IPS-18a (cell line): ENCODE measurements at regions not wholly inside any gene's neighbourhood (a gene's known extent, or its start where the extent isn't known, plus 50 kb on each side); places are given as distances from the start of the nearest gene placed in this dataset.
"Not testable (repeated sequence)": the region's sequence is repeated elsewhere in the genome, so short reads cannot be mapped to it uniquely, and the experiment has no call there.

Experiments
- H3K27ac ChIP-seq: one replicate; pipeline ENCODE4 v1.5.1; 2013; ENCODE audit warnings: low read length
- H3K27me3 ChIP-seq: one replicate; pipeline ENCODE4 v1.6.1; 2013; ENCODE audit warnings: mild to moderate bottlenecking, low read length; ENCODE audit not compliant: control insufficient read depth, insufficient read depth
- H3K36me3 ChIP-seq: one replicate; pipeline ENCODE4 v1.6.1; 2013; ENCODE audit warnings: low read depth, low read length; ENCODE audit not compliant: control insufficient read depth
- H3K4me1 ChIP-seq: one replicate; pipeline ENCODE4 v1.6.1; 2013; ENCODE audit warnings: low read depth, low read length; ENCODE audit not compliant: control insufficient read depth
- H3K4me3 ChIP-seq: one replicate; pipeline ENCODE4 v1.5.1; 2013; ENCODE audit warnings: low read length
- H3K9ac ChIP-seq: one replicate; pipeline ENCODE4 v1.6.1; 2013; ENCODE audit warnings: mild to moderate bottlenecking, low read length, moderate library complexity
- H3K9me3 ChIP-seq: one replicate; pipeline ENCODE4 v1.6.1; 2013; ENCODE audit warnings: low read depth, low read length; ENCODE audit not compliant: control insufficient read depth

DNA sequence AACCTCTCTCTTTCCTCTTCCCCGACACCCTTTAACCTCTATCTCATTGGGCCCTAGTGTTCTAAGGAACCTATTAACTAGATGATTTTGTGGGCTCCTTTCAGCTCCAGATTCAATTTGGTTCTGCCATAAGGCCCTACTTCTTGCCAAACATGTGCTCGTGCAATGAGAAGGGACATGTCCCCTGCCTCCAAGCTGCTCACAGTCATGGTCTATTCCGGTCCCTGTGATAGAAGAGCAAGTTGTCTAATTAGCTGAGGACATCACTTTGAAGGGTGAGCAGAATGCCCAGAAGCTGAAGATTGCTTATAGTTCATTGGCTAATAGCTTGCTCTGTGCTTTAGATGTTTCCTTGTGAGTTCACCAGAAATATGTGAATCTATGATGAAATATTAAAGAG is 76.2 kb downstream of the ZNF648 start:
- Histone ChIP-seq H3K4me3 (no peak overlapping the region), H3K9ac (no peak overlapping the region), H3K36me3 (no peaks in the 10 kb centered on the region), H3K27ac (no peak overlapping the region), H3K9me3 (no peaks in the 10 kb centered on the region), H3K4me1 (peaks cover 11% of the 10 kb centered on the region), H3K27me3 (no peaks in the 10 kb centered on the region)

DNA sequence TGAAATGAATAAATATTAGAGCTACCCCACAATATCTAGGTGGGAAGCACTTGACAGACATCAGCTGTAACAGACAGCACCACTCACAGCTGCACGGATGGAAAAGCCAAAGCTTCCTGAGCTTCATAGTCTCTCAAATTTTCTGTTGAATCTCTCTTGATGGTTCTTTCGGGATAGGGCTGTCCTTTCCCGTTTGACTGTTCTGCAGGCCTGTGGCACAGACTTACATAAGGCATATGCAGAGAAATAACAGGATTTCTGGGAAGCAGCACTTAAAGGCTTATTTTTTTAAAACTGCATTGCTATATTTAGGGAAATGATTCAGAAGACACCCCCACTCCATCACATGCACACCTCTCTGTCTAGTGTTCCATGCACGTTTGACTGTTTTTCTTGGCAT is 77.5 kb downstream of the ZNF648 start:
- Histone ChIP-seq H3K27me3 (no peaks in the 10 kb centered on the region), H3K4me3 (no peak overlapping the region), H3K9me3 (no peaks in the 10 kb centered on the region), H3K4me1 (peaks cover 11% of the 10 kb centered on the region), H3K36me3 (no peaks in the 10 kb centered on the region), H3K9ac (no peak overlapping the region), H3K27ac (no peak overlapping the region)

DNA sequence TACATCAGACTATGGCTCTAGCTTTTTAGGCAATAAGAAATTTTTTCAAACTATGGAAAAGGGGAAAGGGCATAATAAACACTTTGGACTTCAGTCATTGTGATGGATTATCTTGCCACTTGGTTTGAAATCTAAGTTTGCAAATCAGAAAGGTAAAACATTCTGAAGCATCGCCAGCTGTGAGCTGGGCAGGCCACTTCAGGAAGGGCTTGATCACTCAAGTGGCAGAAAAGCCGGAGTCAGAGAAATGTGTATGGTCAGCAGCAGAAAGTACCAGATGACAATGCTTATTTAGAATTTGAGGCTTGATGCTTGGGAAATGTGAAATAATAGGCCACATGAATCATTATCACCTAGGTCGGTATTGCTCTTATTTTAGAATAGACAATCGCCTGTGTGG is 79.7 kb downstream of the ZNF648 start:
- no peak overlapping the region for H3K4me3 ChIP-seq
- H3K9ac ChIP-seq = no peak overlapping the region
- H3K27me3 ChIP-seq = no peaks in the 10 kb centered on the region
- no peaks in the 10 kb centered on the region for H3K36me3 ChIP-seq
- H3K9me3 ChIP-seq = no peaks in the 10 kb centered on the region
- peaks cover 11% of the 10 kb centered on the region for H3K4me1 ChIP-seq
- H3K27ac ChIP-seq = no peak overlapping the region

DNA sequence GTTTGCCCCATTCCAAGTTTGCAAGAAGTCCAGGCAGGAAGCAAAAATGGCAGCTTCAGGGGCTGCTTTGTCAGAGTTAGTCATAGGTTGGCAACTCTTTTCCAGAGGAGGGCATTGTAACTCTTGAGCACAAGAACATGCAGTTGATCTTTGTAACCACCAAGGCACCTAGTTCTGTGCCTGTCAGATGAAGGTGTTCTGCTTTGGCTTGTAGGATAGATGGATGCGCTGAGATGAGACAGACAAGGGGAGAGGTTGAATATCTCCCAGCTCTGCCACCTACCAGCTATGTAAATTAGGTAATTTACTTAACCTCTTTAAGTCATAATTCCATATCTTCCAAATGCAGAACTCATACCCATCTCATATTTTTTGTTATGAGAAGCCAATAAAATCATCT is 89.3 kb downstream of the ZNF648 start:
- no peak overlapping the region for H3K9ac ChIP-seq
- no peaks in the 10 kb centered on the region for H3K36me3 ChIP-seq
- no peaks in the 10 kb centered on the region for H3K9me3 ChIP-seq
- no peak overlapping the region for H3K4me3 ChIP-seq
- H3K27ac ChIP-seq = no peak overlapping the region
- H3K4me1 ChIP-seq = peaks cover 15% of the 10 kb centered on the region
- no peaks in the 10 kb centered on the region for H3K27me3 ChIP-seq

DNA sequence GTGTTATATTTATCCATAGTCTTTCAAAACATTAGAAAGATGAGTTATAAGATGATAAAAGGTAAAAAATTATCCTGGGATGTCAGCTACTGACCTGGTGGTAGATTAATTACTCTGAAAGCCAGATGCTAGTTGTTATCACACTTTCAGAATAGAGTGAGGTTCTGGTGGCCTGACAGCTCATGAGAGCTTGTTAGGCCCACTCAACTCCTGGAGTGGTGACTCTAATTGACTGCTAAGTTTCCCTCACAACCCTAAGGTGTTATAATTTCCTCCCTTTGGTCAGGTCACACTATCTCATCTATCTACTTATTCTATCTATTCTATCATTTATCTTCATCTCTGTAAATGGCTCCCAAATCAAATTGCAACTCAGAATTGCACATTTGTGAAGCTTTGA is 90.1 kb downstream of the ZNF648 start:
- no peaks in the 10 kb centered on the region for H3K9me3 ChIP-seq
- no peak overlapping the region for H3K27ac ChIP-seq
- no peak overlapping the region for H3K9ac ChIP-seq
- no peaks in the 10 kb centered on the region for H3K27me3 ChIP-seq
- H3K4me3 ChIP-seq = no peak overlapping the region
- peaks cover 15% of the 10 kb centered on the region for H3K4me1 ChIP-seq
- no peaks in the 10 kb centered on the region for H3K36me3 ChIP-seq

DNA sequence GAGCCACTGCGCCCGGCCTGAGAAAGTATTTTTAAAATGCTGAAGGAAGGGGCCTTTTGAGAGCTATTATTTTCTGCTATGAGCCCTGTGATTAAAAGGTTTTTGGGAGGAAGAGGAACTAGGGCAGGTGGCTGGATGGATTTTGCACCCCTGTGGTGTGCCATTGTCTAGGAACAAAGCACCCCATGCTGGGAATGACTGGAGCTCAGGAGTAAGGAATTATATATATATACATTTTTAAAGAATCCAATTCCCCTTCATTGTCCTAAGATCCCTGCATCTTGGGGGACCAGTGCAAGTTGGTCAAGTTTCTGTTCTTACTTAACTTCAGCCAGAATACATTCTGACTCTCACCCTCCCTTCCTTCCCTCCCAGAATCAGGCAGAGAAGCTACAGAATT is 91.6 kb downstream of the ZNF648 start:
- no peaks in the 10 kb centered on the region for H3K36me3 ChIP-seq
- H3K27me3 ChIP-seq = no peaks in the 10 kb centered on the region
- H3K27ac ChIP-seq = peak overlapping the region; percentile 87
- no peaks in the 10 kb centered on the region for H3K9me3 ChIP-seq
- H3K4me1 ChIP-seq = peaks cover 15% of the 10 kb centered on the region
- H3K4me3 ChIP-seq = peak overlapping the region; percentile 39
- H3K9ac ChIP-seq = no peak overlapping the region

DNA sequence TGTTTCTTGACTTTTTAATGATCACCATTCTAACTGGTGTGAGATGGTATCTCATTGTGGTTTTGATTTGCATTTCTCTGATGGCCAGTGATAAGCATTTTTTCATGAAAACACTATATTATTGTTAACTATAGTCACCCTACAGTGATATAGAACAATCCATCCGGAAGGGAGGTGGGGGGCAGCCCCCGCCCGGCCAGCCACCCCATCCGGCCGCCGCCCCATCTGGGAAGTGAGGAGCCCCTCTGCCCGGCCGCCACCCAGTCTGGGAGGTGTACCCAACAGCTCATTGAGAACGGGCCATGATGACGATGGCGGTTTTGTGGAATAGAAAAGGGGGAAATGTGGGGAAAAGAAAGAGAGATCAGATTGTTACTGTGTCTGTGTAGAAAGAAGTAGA is 106.8 kb downstream of the ZNF648 start:
- H3K27me3 ChIP-seq, H3K9me3 ChIP-seq, H3K27ac ChIP-seq, H3K4me1 ChIP-seq, H3K9ac ChIP-seq, H3K4me3 ChIP-seq, H3K36me3 ChIP-seq: not testable (repeated sequence)

DNA sequence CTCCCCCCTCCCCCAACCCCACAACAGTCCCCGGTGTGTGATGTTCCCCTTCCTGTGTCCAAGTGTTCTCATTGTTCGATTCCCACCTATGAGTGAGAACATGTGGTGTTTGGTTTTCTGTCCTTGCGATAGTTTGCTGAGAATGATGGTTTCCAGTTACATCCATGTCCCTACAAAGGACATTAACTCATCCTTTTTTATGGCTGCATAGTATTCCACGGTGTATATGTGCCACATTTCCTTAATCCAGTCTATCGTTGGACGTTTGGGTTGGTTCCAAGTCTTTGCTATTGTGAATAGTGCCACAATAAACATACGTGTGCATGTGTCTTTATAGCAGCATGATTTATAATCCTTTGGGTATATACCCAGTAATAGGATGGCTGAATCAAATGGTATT is 107.3 kb downstream of the ZNF648 start:
- not testable (repeated sequence) for H3K27ac ChIP-seq, H3K4me1 ChIP-seq, H3K9me3 ChIP-seq, H3K27me3 ChIP-seq, H3K4me3 ChIP-seq, H3K9ac ChIP-seq, H3K36me3 ChIP-seq

DNA sequence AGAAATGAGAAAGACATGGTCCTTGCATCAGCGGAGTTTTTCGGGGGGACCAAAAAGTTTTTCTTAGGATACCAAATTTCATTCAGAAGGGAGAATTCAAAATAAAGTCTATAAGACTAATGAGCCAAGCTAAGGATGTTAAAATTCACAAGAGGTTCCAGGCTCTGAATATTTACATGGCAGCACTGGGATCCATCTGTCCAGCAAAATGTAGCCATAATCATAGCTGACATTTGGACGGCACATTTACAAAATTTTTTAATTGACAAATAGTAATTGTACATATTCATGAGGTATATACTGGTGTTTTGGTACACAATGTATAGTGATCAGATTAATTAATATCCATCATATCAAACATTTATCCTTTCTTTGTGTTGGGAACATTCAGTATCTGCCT is 107.9 kb downstream of the ZNF648 start:
- no peaks in the 10 kb centered on the region for H3K4me1 ChIP-seq
- H3K27ac ChIP-seq = no peak overlapping the region
- H3K9me3 ChIP-seq = no peaks in the 10 kb centered on the region
- no peak overlapping the region for H3K9ac ChIP-seq
- no peaks in the 10 kb centered on the region for H3K36me3 ChIP-seq
- no peaks in the 10 kb centered on the region for H3K27me3 ChIP-seq
- H3K4me3 ChIP-seq = no peak overlapping the region

DNA sequence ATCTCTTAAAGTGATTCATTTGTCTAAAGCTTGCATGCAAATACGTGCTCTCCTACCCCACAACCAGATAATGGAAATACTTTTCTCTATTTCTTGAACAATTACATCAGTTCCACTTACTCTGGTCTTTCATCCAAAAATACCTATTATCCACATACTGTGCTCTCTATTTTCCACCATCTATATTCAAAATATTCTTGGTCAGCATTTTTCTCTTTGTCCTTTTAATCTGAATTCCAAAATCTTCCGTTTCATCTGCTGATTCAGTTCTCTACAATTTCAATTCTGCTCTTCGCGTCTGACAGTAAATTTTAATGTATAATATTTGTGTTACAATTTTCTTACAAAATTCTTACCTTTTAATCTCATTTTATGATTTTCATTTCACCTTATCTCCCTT is 110.3 kb downstream of the ZNF648 start:
- no peaks in the 10 kb centered on the region for H3K9me3 ChIP-seq
- H3K4me1 ChIP-seq = no peaks in the 10 kb centered on the region
- H3K4me3 ChIP-seq = no peak overlapping the region
- H3K27ac ChIP-seq = no peak overlapping the region
- no peaks in the 10 kb centered on the region for H3K36me3 ChIP-seq
- no peaks in the 10 kb centered on the region for H3K27me3 ChIP-seq
- H3K9ac ChIP-seq = no peak overlapping the region

DNA sequence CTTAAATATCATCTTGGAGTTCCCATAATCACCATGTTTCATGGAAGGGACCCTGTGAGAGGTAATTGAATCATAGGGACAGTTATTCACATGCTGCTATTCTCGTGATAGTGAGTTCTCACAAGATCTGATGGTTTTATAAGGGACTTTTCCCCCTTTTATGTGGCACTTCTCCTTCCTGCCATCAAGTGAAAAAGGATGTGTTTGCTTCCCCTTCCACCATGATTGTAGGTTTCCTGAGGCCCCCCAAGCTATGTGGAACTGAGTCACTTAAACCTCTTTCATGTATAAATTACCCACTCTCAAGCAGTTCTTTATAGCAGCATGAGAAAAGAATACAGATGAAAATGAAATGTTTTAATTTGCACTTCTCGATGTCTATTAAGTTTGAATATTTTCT is 112.0 kb downstream of the ZNF648 start:
- H3K27ac ChIP-seq = no peak overlapping the region
- no peaks in the 10 kb centered on the region for H3K4me1 ChIP-seq
- no peaks in the 10 kb centered on the region for H3K36me3 ChIP-seq
- H3K9ac ChIP-seq = no peak overlapping the region
- H3K9me3 ChIP-seq = no peaks in the 10 kb centered on the region
- H3K27me3 ChIP-seq = no peaks in the 10 kb centered on the region
- no peak overlapping the region for H3K4me3 ChIP-seq

DNA sequence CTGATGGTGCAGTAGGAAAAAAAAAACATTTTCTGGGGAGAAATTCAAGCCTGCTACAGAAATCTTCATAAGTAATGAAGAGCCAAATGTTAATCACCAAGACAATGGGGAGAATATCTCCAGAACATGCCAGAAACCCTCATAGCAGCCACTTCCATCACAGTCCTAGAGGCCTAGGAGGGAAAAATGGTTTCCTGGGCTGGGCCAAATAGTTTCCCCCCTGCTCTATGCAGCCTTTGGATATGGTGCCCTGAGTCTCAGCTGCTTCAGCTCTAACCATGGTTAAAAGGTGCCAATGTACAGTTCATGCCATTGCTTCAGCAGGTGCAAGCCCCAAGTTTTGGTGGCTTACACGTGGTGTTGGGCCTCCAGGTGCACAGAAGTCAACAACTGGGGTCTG is 113.1 kb downstream of the ZNF648 start:
- Histone ChIP-seq H3K4me3 (no peak overlapping the region), H3K4me1 (no peaks in the 10 kb centered on the region), H3K27ac (no peak overlapping the region), H3K9ac (no peak overlapping the region), H3K27me3 (no peaks in the 10 kb centered on the region), H3K36me3 (no peaks in the 10 kb centered on the region), H3K9me3 (no peaks in the 10 kb centered on the region)

DNA sequence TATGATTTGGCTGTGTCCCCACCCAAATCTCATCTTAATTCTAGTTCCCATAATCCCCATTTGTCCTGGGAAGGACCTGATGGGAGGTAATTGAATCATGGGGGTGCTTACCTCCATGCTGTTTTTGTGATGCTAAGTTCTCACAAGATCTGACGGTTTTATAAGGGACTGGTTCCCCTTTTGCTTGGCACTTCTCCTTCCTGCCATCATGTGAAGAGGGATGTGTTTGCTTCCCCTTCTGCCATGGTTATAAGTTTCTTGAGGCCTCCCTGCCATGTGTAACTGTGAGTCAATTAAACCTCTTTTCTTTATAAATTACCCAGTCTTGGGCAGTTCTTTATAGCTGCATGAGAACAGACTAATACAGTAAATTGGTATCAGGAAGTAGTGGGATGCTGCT is 114.1 kb downstream of the ZNF648 start:
- no peaks in the 10 kb centered on the region for H3K36me3 ChIP-seq
- H3K4me1 ChIP-seq = no peaks in the 10 kb centered on the region
- no peak overlapping the region for H3K4me3 ChIP-seq
- no peaks in the 10 kb centered on the region for H3K27me3 ChIP-seq
- H3K27ac ChIP-seq = no peak overlapping the region
- no peaks in the 10 kb centered on the region for H3K9me3 ChIP-seq
- no peak overlapping the region for H3K9ac ChIP-seq
